ENCODE measurements at regions not wholly inside any gene's neighbourhood (a gene's known extent, or its start where the extent isn't known, plus 50 kb on each side); places are given as distances from the start of the nearest gene placed in this dataset.
"Not testable (repeated sequence)": the region's sequence is repeated elsewhere in the genome, so short reads cannot be mapped to it uniquely, and the experiment has no call there.

GRCh38 chr1:18575620-18576019 lies 55.0 kb upstream of the PAX7 start:
- TF ChIP-seq CTCF (IDR thresholded peaks at IDR 0.05; ENCODE audit: insufficient read depth, low read length, severe bottlenecking): peak; percentile 85
- Histone ChIP-seq H3K27me3 (ENCODE audit: control insufficient read depth, insufficient read depth, low read length) (no peaks in the 10 kb centered on the region), H3K36me3 (ENCODE audit: control insufficient read depth, insufficient read depth, low read length) (no peaks in the 10 kb centered on the region), H3K4me3 (ENCODE audit: low read depth, low read length) (no peak overlapping the region)
- FAIRE-seq (no peak), DNase-seq (ENCODE audit: low read depth) (peak; percentile 8)

GRCh38 chr1:18578271-18578670 lies 52.4 kb upstream of the PAX7 start:
- H3K4me3 ChIP-seq (ENCODE audit: low read depth, low read length): no peak overlapping the region
- DNase-seq (ENCODE audit: low read depth): no peak
- TF ChIP-seq CTCF (IDR thresholded peaks at IDR 0.05; ENCODE audit: insufficient read depth, low read length, severe bottlenecking): no peak
- no peak for FAIRE-seq
- no peaks in the 10 kb centered on the region for H3K27me3 ChIP-seq (ENCODE audit: control insufficient read depth, insufficient read depth, low read length)
- no peaks in the 10 kb centered on the region for H3K36me3 ChIP-seq (ENCODE audit: control insufficient read depth, insufficient read depth, low read length)

- not testable (repeated sequence) for H3K27me3 ChIP-seq (ENCODE audit: control insufficient read depth, insufficient read depth, low read length); DNase-seq (ENCODE audit: low read depth); H3K36me3 ChIP-seq (ENCODE audit: control insufficient read depth, insufficient read depth, low read length); H3K4me3 ChIP-seq (ENCODE audit: low read depth, low read length); FAIRE-seq
Observed at GRCh38 chr1:18579267-18579666, 51.4 kb upstream of the PAX7 start.

GRCh38 chr1:18580047-18580446 lies 50.6 kb upstream of the PAX7 start:
- no peak for TF ChIP-seq CTCF (IDR thresholded peaks at IDR 0.05; ENCODE audit: insufficient read depth, low read length, severe bottlenecking)

GRCh38 chr1:18580691-18581419 lies 49.8 kb upstream of the PAX7 start:
- H3K27me3 ChIP-seq (ENCODE audit: control insufficient read depth, insufficient read depth, low read length): no peaks in the 10 kb centered on the region
- H3K36me3 ChIP-seq (ENCODE audit: control insufficient read depth, insufficient read depth, low read length): no peaks in the 10 kb centered on the region
- FAIRE-seq (peak; percentile 99), DNase-seq (ENCODE audit: low read depth) (no peak)
- TF ChIP-seq CTCF (IDR thresholded peaks at IDR 0.05; ENCODE audit: insufficient read depth, low read length, severe bottlenecking): no peak
- H3K4me3 ChIP-seq (ENCODE audit: low read depth, low read length): no peak overlapping the region

More at GRCh38 chr1:18580047-18580446, 50.6 kb upstream of the PAX7 start:
- FAIRE-seq (no peak), DNase-seq (ENCODE audit: low read depth) (no peak)
- H3K36me3 ChIP-seq (ENCODE audit: control insufficient read depth, insufficient read depth, low read length): no peaks in the 10 kb centered on the region
- no peaks in the 10 kb centered on the region for H3K27me3 ChIP-seq (ENCODE audit: control insufficient read depth, insufficient read depth, low read length)
- H3K4me3 ChIP-seq (ENCODE audit: low read depth, low read length): no peak overlapping the region

Data from bronchial epithelial cell (primary cell).